Skeletal muscle satellite cell (primary cell): ENCODE measurements at regions not wholly inside any gene's neighbourhood (a gene's known extent, or its start where the extent isn't known, plus 50 kb on each side); places are given as distances from the start of the nearest gene placed in this dataset.
A peak's percentile ranks its signal among the peaks of the same experiment; 100 is the strongest.

Experiments
- H3K27me3 ChIP-seq: 2 replicates; pipeline ENCODE4 v1.7.0; 2013; ENCODE audit warnings: low read length; ENCODE audit not compliant: control insufficient read depth, insufficient read depth
- H3K36me3 ChIP-seq: 2 replicates; pipeline ENCODE4 v1.7.0; 2013; ENCODE audit warnings: mild to moderate bottlenecking, control low read depth, low read length; ENCODE audit not compliant: insufficient read depth
- H3K4me1 ChIP-seq: 2 replicates; pipeline ENCODE4 v1.7.0; 2013; ENCODE audit warnings: low read length; ENCODE audit not compliant: control insufficient read depth, insufficient read depth
- H3K4me2 ChIP-seq: 2 replicates; pipeline ENCODE4 v1.7.0; 2013; ENCODE audit warnings: mild to moderate bottlenecking, low read length
- H3K4me3 ChIP-seq: 2 replicates; pipeline ENCODE4 v1.7.0; 2013; ENCODE audit warnings: low read length
- H3K9ac ChIP-seq: 2 replicates; pipeline ENCODE4 v1.7.0; 2013; ENCODE audit warnings: mild to moderate bottlenecking, low read depth, low read length, moderate library complexity
- H3K9me3 ChIP-seq: replicated peaks from 2 replicates; pipeline ENCODE4 v1.7.0; 2013; ENCODE audit warnings: mild to moderate bottlenecking, control low read depth, low read length

- H3K9ac ChIP-seq, result no peak overlapping the region
- no peaks in the 10 kb centered on the region for H3K36me3 ChIP-seq
- H3K4me2 ChIP-seq, result no peak overlapping the region
- H3K4me1 ChIP-seq, result peaks cover 18% of the 10 kb centered on the region
- H3K4me3 ChIP-seq, result no peak overlapping the region
- no peaks in the 10 kb centered on the region for H3K9me3 ChIP-seq
- no peaks in the 10 kb centered on the region for H3K27me3 ChIP-seq
These were observed 97.4 kb upstream of the GALNT5 start for GRCh38 chr2:157160111-157160510.

DNA sequence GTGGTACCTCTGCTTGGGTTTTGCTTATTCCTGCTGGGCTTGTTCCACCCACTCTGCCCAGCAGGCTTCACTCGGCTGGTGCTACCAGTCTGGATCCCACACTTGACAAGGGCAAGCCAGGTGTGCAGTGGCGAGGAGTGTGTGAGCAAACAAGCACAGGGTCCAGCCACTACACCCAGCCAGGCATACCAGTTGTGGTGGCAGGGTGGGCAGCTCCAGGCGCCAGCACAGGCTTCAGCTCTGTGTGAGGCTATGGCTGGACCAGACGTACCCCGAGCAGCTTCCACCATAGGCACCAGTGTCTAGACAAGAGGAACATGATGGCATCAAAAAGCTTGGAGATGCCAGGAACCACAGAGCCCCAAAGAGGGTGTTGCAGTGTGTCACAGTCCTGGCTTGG, 93.1 kb upstream of the GALNT5 start:
- Histone ChIP-seq H3K9me3 (no peaks in the 10 kb centered on the region), H3K4me2 (no peak overlapping the region), H3K27me3 (no peaks in the 10 kb centered on the region), H3K36me3 (no peaks in the 10 kb centered on the region), H3K4me3 (no peak overlapping the region), H3K4me1 (no peaks in the 10 kb centered on the region), H3K9ac (no peak overlapping the region)

DNA sequence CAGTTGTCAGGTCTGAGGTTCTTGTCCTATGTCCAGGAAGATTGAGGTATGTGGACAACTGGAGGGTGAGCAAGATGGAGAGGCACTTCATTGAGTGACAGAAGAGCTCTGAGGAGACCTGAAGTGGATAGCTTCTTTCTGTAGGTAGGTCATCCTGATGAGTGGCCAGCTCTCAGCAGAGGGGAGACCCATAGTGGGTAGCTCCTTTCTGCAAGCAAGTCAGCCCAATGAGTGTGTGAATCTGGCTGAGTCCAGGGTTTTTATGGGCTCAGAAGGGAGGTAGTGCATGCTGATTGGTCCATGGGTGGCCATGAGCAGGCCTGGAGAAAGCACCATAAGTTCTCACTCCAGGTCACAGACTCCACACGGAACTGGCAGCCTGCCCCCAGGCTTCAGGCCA, 92.6 kb upstream of the GALNT5 start:
- Histone ChIP-seq H3K36me3 (no peaks in the 10 kb centered on the region), H3K4me2 (no peak overlapping the region), H3K9ac (no peak overlapping the region), H3K9me3 (no peaks in the 10 kb centered on the region), H3K4me1 (no peaks in the 10 kb centered on the region), H3K4me3 (no peak overlapping the region), H3K27me3 (no peaks in the 10 kb centered on the region)

GRCh38 chr2:157168501-157168900, 89.0 kb upstream of the GALNT5 start:
- H3K4me2 ChIP-seq, result no peak overlapping the region
- H3K27me3 ChIP-seq, result no peaks in the 10 kb centered on the region
- H3K9ac ChIP-seq, result no peak overlapping the region
- H3K4me3 ChIP-seq, result no peak overlapping the region
- peaks cover 26% of the 10 kb centered on the region for H3K4me1 ChIP-seq
- H3K9me3 ChIP-seq, result no peaks in the 10 kb centered on the region
- no peaks in the 10 kb centered on the region for H3K36me3 ChIP-seq

DNA sequence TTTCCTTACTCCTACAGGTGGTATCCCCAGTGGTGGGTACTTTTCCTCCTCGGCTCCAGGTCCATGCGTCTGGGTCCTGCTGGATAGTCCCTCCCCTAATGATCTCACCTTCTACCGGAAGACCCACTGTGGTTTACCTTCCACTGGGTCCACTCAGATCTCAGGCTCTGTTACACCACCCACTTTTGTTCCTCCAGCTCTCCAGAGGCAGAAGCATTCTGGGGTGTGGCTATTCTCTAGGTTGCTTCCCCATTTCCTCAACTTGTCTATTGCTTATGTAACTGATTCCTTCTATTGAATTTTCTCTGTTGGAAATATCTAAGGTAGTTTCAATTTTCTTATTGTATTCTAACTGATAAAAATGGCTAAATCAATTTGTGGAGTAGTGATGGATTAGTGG, 87.6 kb upstream of the GALNT5 start:
- Histone ChIP-seq H3K27me3 (no peaks in the 10 kb centered on the region), H3K9me3 (no peaks in the 10 kb centered on the region), H3K36me3 (no peaks in the 10 kb centered on the region), H3K9ac (no peak overlapping the region), H3K4me1 (peaks cover 36% of the 10 kb centered on the region), H3K4me2 (no peak overlapping the region), H3K4me3 (no peak overlapping the region)

GRCh38 chr2:157170299-157170698, 87.2 kb upstream of the GALNT5 start:
- H3K4me2 ChIP-seq, result no peak overlapping the region
- no peaks in the 10 kb centered on the region for H3K27me3 ChIP-seq
- H3K9ac ChIP-seq, result no peak overlapping the region
- no peaks in the 10 kb centered on the region for H3K9me3 ChIP-seq
- no peak overlapping the region for H3K4me3 ChIP-seq
- peaks cover 38% of the 10 kb centered on the region for H3K4me1 ChIP-seq
- H3K36me3 ChIP-seq, result no peaks in the 10 kb centered on the region

GRCh38 chr2:157172239-157172638, 85.3 kb upstream of the GALNT5 start:
- Histone ChIP-seq H3K36me3 (no peaks in the 10 kb centered on the region), H3K4me3 (no peak overlapping the region), H3K4me2 (no peak overlapping the region), H3K9me3 (no peaks in the 10 kb centered on the region), H3K9ac (peak overlapping the region; percentile 79), H3K27me3 (no peaks in the 10 kb centered on the region), H3K4me1 (peaks cover 38% of the 10 kb centered on the region)

GRCh38 chr2:157172866-157173578, 84.5 kb upstream of the GALNT5 start:
- Histone ChIP-seq H3K27me3 (no peaks in the 10 kb centered on the region), H3K4me1 (peaks cover 38% of the 10 kb centered on the region), H3K36me3 (no peaks in the 10 kb centered on the region), H3K4me3 (peak overlapping the region; percentile 10), H3K4me2 (peak overlapping the region; percentile 45), H3K9ac (peak overlapping the region; percentile 79), H3K9me3 (no peaks in the 10 kb centered on the region)

- Histone ChIP-seq H3K4me1 (peaks cover 38% of the 10 kb centered on the region), H3K36me3 (no peaks in the 10 kb centered on the region), H3K9ac (peak overlapping the region; percentile 86), H3K4me2 (peak overlapping the region; percentile 63), H3K4me3 (peak overlapping the region; percentile 20), H3K27me3 (no peaks in the 10 kb centered on the region), H3K9me3 (no peaks in the 10 kb centered on the region)
These were observed 83.7 kb upstream of the GALNT5 start for GRCh38 chr2:157173740-157174184.

GRCh38 chr2:157174321-157174720, 83.2 kb upstream of the GALNT5 start:
- Histone ChIP-seq H3K9me3 (no peaks in the 10 kb centered on the region), H3K4me3 (peak overlapping the region; percentile 20), H3K27me3 (no peaks in the 10 kb centered on the region), H3K36me3 (no peaks in the 10 kb centered on the region), H3K4me1 (peaks cover 38% of the 10 kb centered on the region), H3K9ac (peak overlapping the region; percentile 86), H3K4me2 (peak overlapping the region; percentile 63)

GRCh38 chr2:157176602-157177001, 80.9 kb upstream of the GALNT5 start:
- no peak overlapping the region for H3K9ac ChIP-seq
- no peak overlapping the region for H3K4me3 ChIP-seq
- no peaks in the 10 kb centered on the region for H3K27me3 ChIP-seq
- H3K9me3 ChIP-seq, result no peaks in the 10 kb centered on the region
- H3K4me2 ChIP-seq, result no peak overlapping the region
- H3K4me1 ChIP-seq, result peaks cover 45% of the 10 kb centered on the region
- no peaks in the 10 kb centered on the region for H3K36me3 ChIP-seq

- Histone ChIP-seq H3K27me3 (no peaks in the 10 kb centered on the region), H3K4me2 (no peak overlapping the region), H3K9ac (no peak overlapping the region), H3K4me1 (peaks cover 47% of the 10 kb centered on the region), H3K4me3 (no peak overlapping the region), H3K9me3 (no peaks in the 10 kb centered on the region), H3K36me3 (no peaks in the 10 kb centered on the region)
These were observed 78.6 kb upstream of the GALNT5 start for GRCh38 chr2:157178874-157179273.
